ENCODE measurements at regions not wholly inside any gene's neighbourhood (a gene's known extent, or its start where the extent isn't known, plus 50 kb on each side); places are given as distances from the start of the nearest gene placed in this dataset.

DNA sequence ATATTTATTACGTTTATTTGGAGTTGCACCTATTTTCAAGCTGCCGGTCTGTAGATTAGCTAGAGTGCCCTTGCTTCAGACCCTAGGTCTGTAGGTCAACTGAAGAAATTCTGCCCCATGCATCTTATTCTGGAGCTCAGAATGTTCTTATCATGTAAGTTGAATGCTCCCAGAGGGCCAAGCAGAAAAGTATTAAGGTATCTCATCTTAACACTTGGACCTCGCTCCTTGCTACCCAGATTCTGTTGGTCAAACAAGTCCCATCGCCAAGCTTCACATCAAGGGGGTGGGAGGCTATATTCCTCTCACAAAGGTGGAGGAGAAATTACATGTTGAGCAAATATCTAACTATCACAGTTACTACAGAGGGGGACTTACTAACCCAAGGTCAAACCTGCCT is 187.7 kb downstream of the C1orf94 start:
- intact Hi-C loops (cut with micrococcal nuclease; ENCODE audit: unreplicated experiment) (no loop called here), in situ Hi-C loops (cut with HindIII; ENCODE audit: low pct_unique_long_range_greater_than_20kb, low sequenced_read_pairs) (no loop called here)
- ATAC-seq (no peak), DNase-seq (ENCODE audit: low read depth, low spot score) (no peak)
- Histone ChIP-seq H3K27me3 (ENCODE audit: control insufficient read depth, insufficient read depth, low read length) (no peaks in the 10 kb centered on the region; the same call in 1 of the 2 replicates), H3K9me3 (ENCODE audit: control insufficient read depth, insufficient read depth, low read depth, low read length) (no peaks in the 10 kb centered on the region), H3K27ac (ENCODE audit: low read length) (no peak overlapping the region), H3K4me3 (ENCODE audit: low read depth in 2 of 2, low read length in 2 of 2) (no peak overlapping the region), H3K36me3 (ENCODE audit: control insufficient read depth, insufficient read depth, low read length) (no peaks in the 10 kb centered on the region), H3K4me1 (ENCODE audit: control insufficient read depth, insufficient read depth, low read length) (no peaks in the 10 kb centered on the region)
- TF ChIP-seq POLR2AphosphoS5 (IDR thresholded peaks at IDR 0.05; ENCODE audit: low read depth, low read length) (no peak), SIN3A (IDR thresholded peaks at IDR 0.05; ENCODE audit: borderline replicate concordance, insufficient read depth, low read depth, low read length) (no peak), TCF7L2 (IDR thresholded peaks at IDR 0.05; ENCODE audit: low read depth, low read length) (no peak)
- TF ChIP-seq, protein P1, sequence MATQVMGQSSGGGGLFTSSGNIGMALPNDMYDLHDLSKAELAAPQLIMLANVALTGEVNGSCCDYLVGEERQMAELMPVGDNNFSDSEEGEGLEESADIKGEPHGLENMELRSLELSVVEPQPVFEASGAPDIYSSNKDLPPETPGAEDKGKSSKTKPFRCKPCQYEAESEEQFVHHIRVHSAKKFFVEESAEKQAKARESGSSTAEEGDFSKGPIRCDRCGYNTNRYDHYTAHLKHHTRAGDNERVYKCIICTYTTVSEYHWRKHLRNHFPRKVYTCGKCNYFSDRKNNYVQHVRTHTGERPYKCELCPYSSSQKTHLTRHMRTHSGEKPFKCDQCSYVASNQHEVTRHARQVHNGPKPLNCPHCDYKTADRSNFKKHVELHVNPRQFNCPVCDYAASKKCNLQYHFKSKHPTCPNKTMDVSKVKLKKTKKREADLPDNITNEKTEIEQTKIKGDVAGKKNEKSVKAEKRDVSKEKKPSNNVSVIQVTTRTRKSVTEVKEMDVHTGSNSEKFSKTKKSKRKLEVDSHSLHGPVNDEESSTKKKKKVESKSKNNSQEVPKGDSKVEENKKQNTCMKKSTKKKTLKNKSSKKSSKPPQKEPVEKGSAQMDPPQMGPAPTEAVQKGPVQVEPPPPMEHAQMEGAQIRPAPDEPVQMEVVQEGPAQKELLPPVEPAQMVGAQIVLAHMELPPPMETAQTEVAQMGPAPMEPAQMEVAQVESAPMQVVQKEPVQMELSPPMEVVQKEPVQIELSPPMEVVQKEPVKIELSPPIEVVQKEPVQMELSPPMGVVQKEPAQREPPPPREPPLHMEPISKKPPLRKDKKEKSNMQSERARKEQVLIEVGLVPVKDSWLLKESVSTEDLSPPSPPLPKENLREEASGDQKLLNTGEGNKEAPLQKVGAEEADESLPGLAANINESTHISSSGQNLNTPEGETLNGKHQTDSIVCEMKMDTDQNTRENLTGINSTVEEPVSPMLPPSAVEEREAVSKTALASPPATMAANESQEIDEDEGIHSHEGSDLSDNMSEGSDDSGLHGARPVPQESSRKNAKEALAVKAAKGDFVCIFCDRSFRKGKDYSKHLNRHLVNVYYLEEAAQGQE (IDR thresholded peaks at IDR 0.05; ENCODE audit: insufficient read depth in 1 of 2, low read depth in 2 of 2, low read length in 1 of 2): no peak
- TF ChIP-seq, protein P2, sequence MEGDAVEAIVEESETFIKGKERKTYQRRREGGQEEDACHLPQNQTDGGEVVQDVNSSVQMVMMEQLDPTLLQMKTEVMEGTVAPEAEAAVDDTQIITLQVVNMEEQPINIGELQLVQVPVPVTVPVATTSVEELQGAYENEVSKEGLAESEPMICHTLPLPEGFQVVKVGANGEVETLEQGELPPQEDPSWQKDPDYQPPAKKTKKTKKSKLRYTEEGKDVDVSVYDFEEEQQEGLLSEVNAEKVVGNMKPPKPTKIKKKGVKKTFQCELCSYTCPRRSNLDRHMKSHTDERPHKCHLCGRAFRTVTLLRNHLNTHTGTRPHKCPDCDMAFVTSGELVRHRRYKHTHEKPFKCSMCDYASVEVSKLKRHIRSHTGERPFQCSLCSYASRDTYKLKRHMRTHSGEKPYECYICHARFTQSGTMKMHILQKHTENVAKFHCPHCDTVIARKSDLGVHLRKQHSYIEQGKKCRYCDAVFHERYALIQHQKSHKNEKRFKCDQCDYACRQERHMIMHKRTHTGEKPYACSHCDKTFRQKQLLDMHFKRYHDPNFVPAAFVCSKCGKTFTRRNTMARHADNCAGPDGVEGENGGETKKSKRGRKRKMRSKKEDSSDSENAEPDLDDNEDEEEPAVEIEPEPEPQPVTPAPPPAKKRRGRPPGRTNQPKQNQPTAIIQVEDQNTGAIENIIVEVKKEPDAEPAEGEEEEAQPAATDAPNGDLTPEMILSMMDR (IDR thresholded peaks at IDR 0.05): no peak
- ChIA-PET CTCF (no interaction called here), POLR2A (no interaction called here)
- no TSS peak for BruUV-seq (replicated peaks)

DNA sequence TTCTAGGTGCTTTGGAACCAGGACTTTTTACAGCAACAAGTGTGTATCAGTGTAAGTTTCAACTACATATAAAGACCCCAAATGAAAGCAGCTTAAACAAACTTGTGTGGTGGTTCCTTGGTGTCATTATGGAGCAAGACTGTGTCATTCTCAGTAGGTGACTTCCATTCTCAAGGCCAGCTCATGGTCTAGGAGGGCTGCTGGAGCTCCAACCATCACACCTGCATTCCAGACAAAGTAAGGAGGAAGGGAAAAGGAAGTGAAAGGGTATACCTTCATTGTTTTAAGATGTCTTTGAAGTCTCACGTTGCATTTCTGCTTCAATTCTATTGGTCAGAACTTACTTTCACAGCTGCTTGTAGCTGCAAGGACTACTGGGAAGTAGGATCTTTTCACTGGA is 188.6 kb downstream of the C1orf94 start:
- ATAC-seq (no peak), DNase-seq (ENCODE audit: low read depth, low spot score) (no peak)
- Histone ChIP-seq H3K4me1 (ENCODE audit: control insufficient read depth, insufficient read depth, low read length) (no peaks in the 10 kb centered on the region), H3K9me3 (ENCODE audit: control insufficient read depth, insufficient read depth, low read depth, low read length) (no peaks in the 10 kb centered on the region), H3K27ac (ENCODE audit: low read length) (no peak overlapping the region), H3K27me3 (ENCODE audit: control insufficient read depth, insufficient read depth, low read length) (no peaks in the 10 kb centered on the region; the same call in 1 of the 2 replicates), H3K36me3 (ENCODE audit: control insufficient read depth, insufficient read depth, low read length) (no peaks in the 10 kb centered on the region), H3K4me3 (ENCODE audit: low read depth in 2 of 2, low read length in 2 of 2) (no peak overlapping the region)
- TF ChIP-seq SIN3A (IDR thresholded peaks at IDR 0.05; ENCODE audit: borderline replicate concordance, insufficient read depth, low read depth, low read length): no peak
- TF ChIP-seq POLR2AphosphoS5 (IDR thresholded peaks at IDR 0.05; ENCODE audit: low read depth, low read length): no peak
- TF ChIP-seq, protein P2 (IDR thresholded peaks at IDR 0.05): no peak
- TF ChIP-seq TCF7L2 (IDR thresholded peaks at IDR 0.05; ENCODE audit: low read depth, low read length): no peak
- TF ChIP-seq, protein P1 (IDR thresholded peaks at IDR 0.05; ENCODE audit: insufficient read depth in 1 of 2, low read depth in 2 of 2, low read length in 1 of 2): no peak
- intact Hi-C loops (cut with micrococcal nuclease; ENCODE audit: unreplicated experiment): no loop called here
- in situ Hi-C loops (cut with HindIII; ENCODE audit: low pct_unique_long_range_greater_than_20kb, low sequenced_read_pairs): no loop called here
- CTCF ChIA-PET: no interaction called here
- POLR2A ChIA-PET: no interaction called here
- no TSS peak for BruUV-seq (replicated peaks)

Data from Panc1 (cell line).